IMR-90 (cell line): ENCODE measurements at regions not wholly inside any gene's neighbourhood (a gene's known extent, or its start where the extent isn't known, plus 50 kb on each side); places are given as distances from the start of the nearest gene placed in this dataset.
A peak's percentile ranks its signal among the peaks of the same experiment; 100 is the strongest.

Source experiments
- ATAC-seq: fragments of 200-7000 bp; cut with Tn5 transposase; 2 replicates; pipeline ENCODE4 v1.9.1; 2020; ENCODE audit warnings: low read depth, mild to moderate bottlenecking, moderate library complexity
- BruUV-seq: library from RNA; stranded (reverse); fragments of 400-500 nt; replicated peaks from 2 replicates; lab custom pipeline; 2021; lab: Mats Ljungman, UMichigan
- CTCF ChIA-PET: fragments of 300-600 bp; formaldehyde crosslinking; extraction: SDS; loops from one replicate; lab custom pipeline; 2021; ENCODE audit warnings: antibody characterized with exemption; lab: Yijun Ruan, JAX
- POLR2A ChIA-PET: fragments of 300-600 bp; sonication (Branson Sonifier 250); formaldehyde crosslinking; loops from one replicate; lab custom pipeline; 2022; ENCODE audit warnings: antibody characterized with exemption; ENCODE audit not compliant: unreplicated experiment; lab: Charles Lee
- DNase-seq: peaks from one replicate; pipeline ENCODE4 v3.0.0; 2013
- H2AFZ ChIP-seq: replicated peaks from 2 replicates; pipeline ENCODE3; 2013; ENCODE audit warnings: low read length, mild to moderate bottlenecking; ENCODE audit not compliant: poor library complexity
- H2AK5ac ChIP-seq: 2 replicates; pipeline ENCODE4 v1.6.1; 2013; ENCODE audit warnings: low read depth, low read length, inconsistent platforms
- H2AK9ac ChIP-seq: replicated peaks from 2 replicates; pipeline ENCODE3; 2013; ENCODE audit warnings: mild to moderate bottlenecking, low read depth, low read length, moderate library complexity; ENCODE audit not compliant: poor library complexity
- H2BK120ac ChIP-seq: 2 replicates; pipeline ENCODE4 v1.6.1; 2013; ENCODE audit warnings: low read depth, low read length, inconsistent platforms
- H2BK15ac ChIP-seq: 3 replicates; pipeline ENCODE4 v1.6.1; 2013; ENCODE audit warnings: low read depth, low read length, inconsistent platforms
- H2BK20ac ChIP-seq: 2 replicates; pipeline ENCODE4 v1.6.1; 2013; ENCODE audit warnings: low read depth, mild to moderate bottlenecking, inconsistent platforms, low read length, moderate library complexity
- H2BK5ac ChIP-seq: 2 replicates; pipeline ENCODE4 v1.6.1; 2013; ENCODE audit warnings: mild to moderate bottlenecking, low read depth, low read length, inconsistent platforms; ENCODE audit not compliant: poor library complexity, severe bottlenecking
- H3K14ac ChIP-seq: replicated peaks from 2 replicates; pipeline ENCODE4 v1.6.1; 2013; ENCODE audit warnings: low read depth, low read length, inconsistent platforms
- H3K18ac ChIP-seq: 2 replicates; pipeline ENCODE4 v1.6.1; 2013; ENCODE audit warnings: low read depth, low read length, control low read depth
- H3K23ac ChIP-seq: 2 replicates; pipeline ENCODE4 v1.6.1; 2013; ENCODE audit warnings: low read depth, low read length, inconsistent platforms
- H3K27ac ChIP-seq: 2 replicates; pipeline ENCODE4 v1.5.1; 2013; ENCODE audit warnings: mild to moderate bottlenecking, control low read depth, low read length; ENCODE audit not compliant: insufficient read depth
- H3K27me3 ChIP-seq: 2 replicates; pipeline ENCODE4 v1.6.1; 2013; ENCODE audit warnings: low read length; ENCODE audit not compliant: control insufficient read depth, insufficient read depth
- H3K36me3 ChIP-seq: 2 replicates; pipeline ENCODE4 v1.6.1; 2013; ENCODE audit warnings: low read length, mixed read lengths; ENCODE audit not compliant: control insufficient read depth, insufficient read depth
- H3K4ac ChIP-seq: 2 replicates; pipeline ENCODE4 v1.6.1; 2013; ENCODE audit warnings: low read depth, low read length, inconsistent platforms
- H3K4me1 ChIP-seq: 2 replicates; pipeline ENCODE4 v1.6.1; 2013; ENCODE audit warnings: low read length, mixed read lengths; ENCODE audit not compliant: control insufficient read depth, insufficient read depth
- H3K4me2 ChIP-seq: 2 replicates; pipeline ENCODE4 v1.6.1; 2013; ENCODE audit warnings: low read depth, mild to moderate bottlenecking, control low read depth, low read length, moderate library complexity
- H3K4me3 ChIP-seq: 2 replicates; pipeline ENCODE4 v1.5.1; 2013; ENCODE audit warnings: low read depth, mild to moderate bottlenecking, control low read depth, low read length, moderate library complexity; ENCODE audit not compliant: insufficient read depth
- H3K56ac ChIP-seq: 2 replicates; pipeline ENCODE4 v1.6.1; 2013; ENCODE audit warnings: low read length, inconsistent platforms; ENCODE audit not compliant: insufficient read depth; ENCODE audit errors: extremely low read depth
- H3K79me1 ChIP-seq, 2 experiments: 2 replicates each; pipeline ENCODE4 v1.6.1; 2013; ENCODE audit warnings: low read length in 2 of 2, inconsistent platforms in 1 of 2, low read depth in 1 of 2
- H3K9ac ChIP-seq: 2 replicates; pipeline ENCODE4 v1.6.1; 2013; ENCODE audit warnings: low read depth, low read length, control low read depth
- H3K9me1 ChIP-seq: 2 replicates; pipeline ENCODE4 v1.6.1; 2013; ENCODE audit warnings: low read length, inconsistent platforms; ENCODE audit not compliant: insufficient read depth
- H3K9me3 ChIP-seq: 2 replicates; pipeline ENCODE4 v1.6.1; 2013; ENCODE audit warnings: low read length; ENCODE audit not compliant: control insufficient read depth, insufficient read depth
- H4K20me1 ChIP-seq: 2 replicates; pipeline ENCODE4 v1.6.1; 2013; ENCODE audit warnings: low read length, inconsistent platforms; ENCODE audit not compliant: insufficient read depth
- H4K5ac ChIP-seq: 2 replicates; pipeline ENCODE4 v1.6.1; 2013; ENCODE audit warnings: mild to moderate bottlenecking, low read depth, low read length, control low read depth
- H4K8ac ChIP-seq, 2 experiments: 2 replicates each; pipeline ENCODE4 v1.6.1; 2013; ENCODE audit warnings: low read depth in 2 of 2, low read length in 2 of 2, control low read depth in 1 of 2, inconsistent platforms in 1 of 2
- H4K91ac ChIP-seq: 2 replicates; pipeline ENCODE4 v1.6.1; 2013; ENCODE audit warnings: low read depth, low read length, inconsistent platforms; ENCODE audit not compliant: insufficient read depth
- BHLHE40 ChIP-seq: fragments of 150-350 bp; IDR thresholded peaks from 2 replicates; pipeline ENCODE4 v1.6.1; 2016; ENCODE audit warnings: mild to moderate bottlenecking, low read depth, low read length
- CEBPB ChIP-seq: IDR thresholded peaks from 2 replicates; pipeline ENCODE4 v1.6.1; 2012; ENCODE audit warnings: low read depth, low read length, improper control_type of control experiment
- MXI1 ChIP-seq: IDR thresholded peaks from 2 replicates; pipeline ENCODE4 v1.6.1; 2012; ENCODE audit warnings: low read depth, mild to moderate bottlenecking, low read length, moderate library complexity, borderline replicate concordance
- RAD21 ChIP-seq: IDR thresholded peaks from 2 replicates; pipeline ENCODE4 v1.6.1; 2012; ENCODE audit warnings: low read length, improper control_type of control experiment
- SMC3 ChIP-seq: fragments of 150-350 bp; IDR thresholded peaks from 2 replicates; pipeline ENCODE4 v1.6.1; 2016; ENCODE audit warnings: low read depth, mild to moderate bottlenecking, antibody characterized with exemption, low read length, moderate library complexity
- dilution Hi-C: fragments of 300-500 bp; cut with HindIII; formaldehyde crosslinking; loops from one replicate; pipeline ENCODE4 v1.14.3; 2018; ENCODE audit warnings: low sequenced_read_pairs; ENCODE audit not compliant: unreplicated experiment
- in situ Hi-C: fragments of 300-500 bp; cut with MboI; formaldehyde crosslinking; loops from 3 replicates; pipeline ENCODE4 v1.14.3; 2019; ENCODE audit warnings: low sequenced_read_pairs, inconsistent platforms, mixed read lengths
- intact Hi-C: fragments of 100-400 bp; cut with micrococcal nuclease; formaldehyde crosslinking; loops from 2 replicates; pipeline ENCODE4 v1.10.0; 2022

- Histone ChIP-seq H2AFZ (no peak overlapping the region), H2AK9ac (no peak overlapping the region), H3K27me3 (no peaks in the 10 kb centered on the region; the same call in 1 of the 2 replicates), H4K5ac (peak overlapping the region; percentile 99), H3K4me1 (no peaks in the 10 kb centered on the region; the same call in 1 of the 2 replicates), H3K9me3 (no peaks in the 10 kb centered on the region), H3K9ac (no peak overlapping the region), H3K18ac (peak overlapping the region; percentile 100), H3K14ac (peak overlapping the region; percentile 33), H3K56ac (no peak overlapping the region), H4K91ac (peak overlapping the region; percentile 46; the same call in 1 of the 2 replicates), H3K4me3 (no peak overlapping the region), H2BK20ac (peak overlapping the region; percentile 92; the same call in 1 of the 2 replicates), H3K79me1 (no peaks in the 10 kb centered on the region), H2BK15ac (no peak overlapping the region; the same call in 2 of the 3 replicates), H2AK5ac (no peak overlapping the region), H2BK5ac (peak overlapping the region; percentile 93), H4K8ac (peak overlapping the region in 1 of 2 experiments; percentile 96; a peak in 3 of 4 replicates), H3K27ac (peak overlapping the region; percentile 17; the same call in 1 of the 2 replicates), H2BK120ac (peak overlapping the region; percentile 93), H3K4me2 (no peak overlapping the region; the same call in 1 of the 2 replicates), H3K36me3 (no peaks in the 10 kb centered on the region), H3K4ac (peak overlapping the region; percentile 82; the same call in 1 of the 2 replicates), H3K9me1 (no peaks in the 10 kb centered on the region), H3K23ac (peak overlapping the region; percentile 56; the same call in 1 of the 2 replicates), H4K20me1 (no peaks in the 10 kb centered on the region)
- ATAC-seq (peak; percentile 79), DNase-seq (peak; percentile 71)
- POLR2A ChIA-PET = interaction anchor here (0.6 kb wide), 1 partner anchor 72 kb away, joined by 4 read pairs; no protein-coding TSS in a partner anchor
- no peak for TF ChIP-seq SMC3
- TF ChIP-seq BHLHE40 = no peak
- TF ChIP-seq MXI1 = no peak
- no peak for TF ChIP-seq RAD21
- TF ChIP-seq CEBPB = peak; percentile 86
- no TSS peak for BruUV-seq
- intact Hi-C loops (no loop called here), dilution Hi-C loops (no loop called here), in situ Hi-C loops (no loop called here)
- CTCF ChIA-PET = no interaction called here
Observed at GRCh38 chr3:153614563-153614962, 452.5 kb downstream of the RAP2B start.
